ENCODE measurements at regions not wholly inside any gene's neighbourhood (a gene's known extent, or its start where the extent isn't known, plus 50 kb on each side); places are given as distances from the start of the nearest gene placed in this dataset.

DNA sequence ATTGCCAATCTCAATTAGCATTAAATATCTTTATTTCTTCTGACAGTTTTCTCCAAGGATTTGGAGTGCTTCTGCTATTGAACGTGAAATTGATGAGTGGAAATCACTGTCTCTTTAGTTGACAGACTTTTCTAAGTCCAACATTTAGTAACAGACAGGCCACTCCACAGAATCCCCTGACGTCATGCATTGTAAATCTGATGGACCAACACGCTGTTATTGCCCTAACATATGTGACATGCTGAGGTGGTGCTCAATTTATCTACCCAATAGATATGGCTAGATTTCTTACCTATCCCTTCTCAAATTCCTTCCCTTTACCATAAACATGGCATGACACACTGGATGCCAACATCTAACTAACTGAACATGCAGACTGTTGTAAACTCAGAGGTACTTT is 240.6 kb upstream of the DGKB start:
- TF ChIP-seq CTCF (IDR thresholded peaks at IDR 0.05) (no peak), EZH2 (IDR thresholded peaks at IDR 0.05; ENCODE audit: borderline replicate concordance, insufficient read depth, low read depth, low read length, poor library complexity, severe bottlenecking) (no peak)

Measured in B cell (primary cell).